SK-N-SH treated with all-trans-retinoic acid at 6 μM for 48 hours (cell line): ENCODE measurements at regions not wholly inside any gene's neighbourhood (a gene's known extent, or its start where the extent isn't known, plus 50 kb on each side); places are given as distances from the start of the nearest gene placed in this dataset.

Source experiments
- ARNTL ChIP-seq: fragments of 450-650 bp; formaldehyde crosslinking; IDR thresholded peaks from 2 replicates; pipeline ENCODE4 v1.5.0; 2020; ENCODE audit warnings: low read depth, mild to moderate bottlenecking, moderate library complexity, borderline replicate concordance
- CREB5 ChIP-seq: fragments of 250-450 bp; sonication (Bioruptor Pico); IDR thresholded peaks from 2 replicates; pipeline ENCODE4 v1.5.1; 2020; ENCODE audit warnings: low read depth, mild to moderate bottlenecking, moderate library complexity
- PATZ1 ChIP-seq: fragments of 250-450 bp; sonication (Bioruptor Pico); IDR thresholded peaks from 2 replicates; pipeline ENCODE4 v1.8.0; 2020; ENCODE audit warnings: mild to moderate bottlenecking, moderate library complexity, borderline replicate concordance
- PPARA ChIP-seq: fragments of 250-450 bp; sonication (Bioruptor Pico); IDR thresholded peaks from 2 replicates; pipeline ENCODE4 v1.5.0; 2020; ENCODE audit warnings: mild to moderate bottlenecking, borderline replicate concordance
- ZFP3 ChIP-seq: fragments of 250-450 bp; sonication (Bioruptor Pico); IDR thresholded peaks from 2 replicates; pipeline ENCODE4 v1.5.0; 2020; ENCODE audit warnings: mild to moderate bottlenecking, moderate library complexity
- ZFP30 ChIP-seq: fragments of 450-650 bp; formaldehyde crosslinking; IDR thresholded peaks from 2 replicates; pipeline ENCODE4 v1.5.0; 2022; ENCODE audit warnings: mild to moderate bottlenecking, moderate library complexity
- ZNF70 ChIP-seq: fragments of 450-650 bp; formaldehyde crosslinking; IDR thresholded peaks from 2 replicates; pipeline ENCODE4 v1.5.0; 2020; ENCODE audit warnings: mild to moderate bottlenecking, moderate library complexity
- TF ChIP-seq, protein P1 (sequence below): fragments of 250-450 bp; sonication (Bioruptor Pico); IDR thresholded peaks from 2 replicates; pipeline ENCODE4 v1.8.0; 2021; ENCODE audit warnings: low read depth, mild to moderate bottlenecking, moderate library complexity, borderline replicate concordance

DNA sequence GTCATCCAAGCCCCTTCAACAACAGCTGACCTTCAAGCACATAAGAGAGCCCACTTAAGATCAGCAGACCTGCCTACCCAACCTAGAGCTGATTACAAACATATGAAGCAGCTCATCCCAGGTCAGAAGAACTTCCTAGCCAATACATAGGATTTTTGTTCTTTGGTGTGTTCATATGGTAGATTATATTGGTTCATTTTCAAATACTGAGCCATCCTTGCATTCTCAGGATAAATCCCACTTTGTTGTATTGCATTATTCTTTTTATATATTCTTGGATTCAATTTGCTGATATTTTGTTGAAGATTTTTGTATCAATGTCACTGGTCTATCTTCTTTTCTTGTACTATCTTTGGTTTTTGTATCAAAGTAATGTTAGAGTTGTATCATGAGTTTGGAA is 107.3 kb upstream of the STT3B start:
- TF ChIP-seq ARNTL (CRISPR knock-in tag) (no peak), ZFP30 (CRISPR knock-in tag) (no peak), PPARA (CRISPR knock-in tag) (no peak), PATZ1 (CRISPR knock-in tag) (no peak), ZFP3 (no peak), CREB5 (no peak), ZNF70 (CRISPR knock-in tag) (no peak)
- TF ChIP-seq, protein P1, sequence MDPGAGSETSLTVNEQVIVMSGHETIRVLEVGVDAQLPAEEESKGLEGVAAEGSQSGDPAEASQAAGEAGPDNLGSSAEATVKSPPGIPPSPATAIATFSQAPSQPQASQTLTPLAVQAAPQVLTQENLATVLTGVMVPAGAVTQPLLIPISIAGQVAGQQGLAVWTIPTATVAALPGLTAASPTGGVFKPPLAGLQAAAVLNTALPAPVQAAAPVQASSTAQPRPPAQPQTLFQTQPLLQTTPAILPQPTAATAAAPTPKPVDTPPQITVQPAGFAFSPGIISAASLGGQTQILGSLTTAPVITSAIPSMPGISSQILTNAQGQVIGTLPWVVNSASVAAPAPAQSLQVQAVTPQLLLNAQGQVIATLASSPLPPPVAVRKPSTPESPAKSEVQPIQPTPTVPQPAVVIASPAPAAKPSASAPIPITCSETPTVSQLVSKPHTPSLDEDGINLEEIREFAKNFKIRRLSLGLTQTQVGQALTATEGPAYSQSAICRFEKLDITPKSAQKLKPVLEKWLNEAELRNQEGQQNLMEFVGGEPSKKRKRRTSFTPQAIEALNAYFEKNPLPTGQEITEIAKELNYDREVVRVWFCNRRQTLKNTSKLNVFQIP = no peak
